ENCODE measurements at regions not wholly inside any gene's neighbourhood (a gene's known extent, or its start where the extent isn't known, plus 50 kb on each side); places are given as distances from the start of the nearest gene placed in this dataset.

- TF ChIP-seq MYC (IDR thresholded peaks at IDR 0.05; ENCODE audit: low read depth, low read length) (no peak), POLR2A (IDR thresholded peaks at IDR 0.05; ENCODE audit: extremely low read depth, insufficient read length) (no peak), CTCF (IDR thresholded peaks at IDR 0.05; ENCODE audit: low read depth, low read length) (no peak)
Observed at GRCh38 chr7:66418537-66418936, 210.1 kb upstream of the KCTD7 start.
